ELF-1 (cell line): ENCODE measurements at regions not wholly inside any gene's neighbourhood (a gene's known extent, or its start where the extent isn't known, plus 50 kb on each side); places are given as distances from the start of the nearest gene placed in this dataset.
A peak's percentile ranks its signal among the peaks of the same experiment; 100 is the strongest.

ENCODE experiments used
- DNase-seq: peaks from one replicate; pipeline ENCODE4 v3.0.0-alpha.2; 2016; ENCODE audit warnings: low read depth, low spot score

- no peak for DNase-seq
Measured at GRCh38 chr4:138572007-138572406, 329.9 kb upstream of the SLC7A11 start.

GRCh38 chr4:138567696-138568095, 325.5 kb upstream of the SLC7A11 start:
- no peak for DNase-seq

- DNase-seq: no peak
Measured at GRCh38 chr4:138565576-138565975, 323.4 kb upstream of the SLC7A11 start.

- no peak for DNase-seq
Measured at GRCh38 chr4:138562544-138562991, 320.4 kb upstream of the SLC7A11 start.

GRCh38 chr4:138561906-138562305, 319.8 kb upstream of the SLC7A11 start:
- no peak for DNase-seq

GRCh38 chr4:138561276-138561880, 319.2 kb upstream of the SLC7A11 start:
- DNase-seq: no peak

GRCh38 chr4:138560448-138560847, 318.3 kb upstream of the SLC7A11 start:
- no peak for DNase-seq

GRCh38 chr4:138558886-138559285, 316.7 kb upstream of the SLC7A11 start:
- DNase-seq: no peak

- DNase-seq: no peak
Measured at GRCh38 chr4:138555584-138555983, 313.4 kb upstream of the SLC7A11 start.

- no peak for DNase-seq
Measured at GRCh38 chr4:138555108-138555507, 313.0 kb upstream of the SLC7A11 start.

- no peak for DNase-seq
Measured at GRCh38 chr4:138553001-138553845, 311.1 kb upstream of the SLC7A11 start.

- DNase-seq: peak; percentile 54
Measured at GRCh38 chr4:138542191-138542776, 300.1 kb upstream of the SLC7A11 start.

GRCh38 chr4:138540056-138540800, 298.1 kb upstream of the SLC7A11 start:
- no peak for DNase-seq

- DNase-seq: no peak
Measured at GRCh38 chr4:138538743-138539142, 296.6 kb upstream of the SLC7A11 start.

GRCh38 chr4:138537731-138538490, 295.8 kb upstream of the SLC7A11 start:
- no peak for DNase-seq

GRCh38 chr4:138535316-138535715, 293.2 kb upstream of the SLC7A11 start:
- DNase-seq: no peak

GRCh38 chr4:138522366-138522765, 280.2 kb upstream of the SLC7A11 start:
- peak; percentile 44 for DNase-seq

- DNase-seq: no peak
Measured at GRCh38 chr4:138521809-138522208, 279.7 kb upstream of the SLC7A11 start.

GRCh38 chr4:138519436-138519835, 277.3 kb upstream of the SLC7A11 start:
- DNase-seq: no peak

- no peak for DNase-seq
Measured at GRCh38 chr4:138513535-138513934, 271.4 kb upstream of the SLC7A11 start.

GRCh38 chr4:138512756-138513155, 270.6 kb upstream of the SLC7A11 start:
- no peak for DNase-seq
